ENCODE measurements at regions not wholly inside any gene's neighbourhood (a gene's known extent, or its start where the extent isn't known, plus 50 kb on each side); places are given as distances from the start of the nearest gene placed in this dataset.

DNA sequence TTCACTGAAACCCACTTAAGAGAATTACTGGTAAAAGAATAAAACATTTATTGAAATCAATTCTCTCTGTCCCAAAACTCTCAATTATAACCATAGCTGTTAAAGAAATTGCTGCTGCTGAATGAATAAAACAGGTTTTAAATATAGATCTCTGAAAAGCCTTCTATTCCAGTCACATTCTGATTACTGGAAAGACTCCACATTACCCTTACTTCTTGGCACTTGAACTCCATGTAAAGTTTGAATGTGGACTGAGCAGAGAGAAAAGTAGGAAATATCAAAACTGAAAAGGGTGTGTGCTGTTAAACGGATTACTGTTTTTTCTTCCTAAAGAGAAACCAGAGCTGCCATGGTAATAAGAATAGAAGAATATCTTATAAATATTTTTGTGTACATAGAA is 655.3 kb upstream of the SETBP1 start:
- no peak for DNase-seq

DNA sequence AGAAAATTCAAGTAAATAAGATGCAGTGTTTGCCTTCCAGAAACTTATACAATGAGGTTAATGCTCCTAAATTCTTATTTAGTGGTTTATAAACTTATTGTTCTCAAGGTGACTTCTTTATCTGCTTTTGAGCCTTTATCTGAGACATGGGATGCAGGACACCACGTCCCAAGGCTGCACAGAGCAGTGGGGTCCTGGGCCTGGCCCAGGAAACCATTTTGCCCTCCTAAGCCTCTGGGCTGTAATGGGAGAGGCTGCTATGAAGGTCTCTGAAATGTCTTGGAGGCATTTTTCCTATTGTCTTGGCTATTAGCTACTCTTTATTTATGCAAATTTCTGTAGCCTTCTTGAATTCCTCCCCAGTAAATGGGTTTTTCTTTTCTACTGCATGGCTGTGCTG is 652.6 kb upstream of the SETBP1 start:
- no peak for DNase-seq

DNA sequence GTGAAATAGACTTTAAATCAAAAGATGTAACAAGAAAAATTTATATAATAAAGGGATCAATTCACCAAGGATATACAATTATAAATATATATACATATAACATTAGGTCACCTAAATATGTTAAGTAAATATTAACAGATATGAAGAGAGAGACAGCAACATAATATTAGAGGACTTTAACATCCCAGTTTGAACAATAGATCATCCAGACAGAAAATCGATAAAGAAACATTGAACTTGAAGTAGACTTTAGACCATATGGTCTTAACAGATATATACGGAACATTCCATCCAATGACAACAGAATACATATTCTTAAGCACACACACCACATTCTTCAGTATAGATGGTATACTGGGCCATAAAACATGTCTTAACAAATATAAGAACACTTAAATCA is 649.6 kb upstream of the SETBP1 start:
- no peak for DNase-seq

DNA sequence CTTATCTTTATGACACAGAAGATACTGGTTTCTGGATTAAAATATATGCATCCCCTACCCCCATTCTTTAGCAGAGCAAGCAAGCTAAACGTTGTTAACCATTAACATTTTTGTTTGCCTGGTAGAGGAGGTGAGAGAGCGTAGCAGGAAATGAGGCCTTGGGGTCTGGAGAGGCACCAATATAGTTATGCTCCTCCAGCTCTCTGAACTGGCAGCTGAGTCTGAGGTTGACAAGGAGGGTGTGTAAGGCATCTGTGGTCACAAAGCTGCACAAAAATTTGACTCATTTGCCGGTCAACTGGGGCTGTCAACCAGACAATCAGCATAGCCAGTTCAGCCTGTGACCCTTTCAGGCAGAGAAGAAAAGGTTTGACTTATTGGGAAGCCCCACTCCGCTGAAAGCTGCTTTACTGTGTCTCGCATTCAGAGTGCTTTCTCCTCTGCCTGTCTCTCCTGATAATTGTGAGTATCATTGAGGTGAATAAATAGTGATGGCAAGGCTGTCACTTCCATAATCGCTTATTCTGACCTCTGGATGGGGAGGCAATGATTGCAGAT is 647.5 kb upstream of the SETBP1 start:
- DNase-seq = no peak

DNA sequence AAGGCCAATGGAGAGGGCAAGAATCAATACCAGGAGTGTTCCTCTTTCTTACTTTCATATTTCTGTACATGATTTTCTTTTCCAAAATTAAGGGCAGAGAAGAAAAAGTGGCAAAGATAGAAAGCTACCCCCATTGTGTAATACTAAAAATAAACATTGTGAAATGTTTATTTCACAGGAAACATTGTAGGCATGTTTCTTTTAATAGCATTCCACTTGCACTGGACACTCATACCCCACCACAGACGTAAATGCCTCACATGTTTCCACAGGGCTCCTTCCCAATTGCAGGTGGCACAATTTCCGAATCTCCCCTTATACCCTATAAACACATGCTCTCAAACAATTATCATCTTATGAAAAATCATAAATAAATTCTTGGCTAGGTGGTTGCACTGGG is 645.1 kb upstream of the SETBP1 start:
- DNase-seq = no peak

DNA sequence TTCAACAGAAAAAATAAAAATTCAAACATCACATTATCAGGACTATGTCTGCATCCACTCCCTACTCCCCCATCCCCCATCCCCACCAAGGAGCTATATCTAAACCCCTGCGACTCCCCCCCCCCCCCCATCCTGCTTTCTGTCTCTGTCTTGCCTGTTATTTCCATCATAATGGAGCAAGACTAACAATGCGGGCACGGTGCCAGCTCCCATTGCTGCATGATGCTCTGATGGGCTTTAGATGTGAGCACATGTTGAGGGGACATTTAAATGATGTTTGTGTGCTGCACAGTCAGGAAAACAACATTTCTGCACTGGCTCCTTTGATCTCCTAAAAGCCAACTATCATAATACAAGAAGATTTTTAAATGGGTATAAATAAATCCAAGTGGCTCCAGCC is 644.2 kb upstream of the SETBP1 start:
- DNase-seq = no peak

DNA sequence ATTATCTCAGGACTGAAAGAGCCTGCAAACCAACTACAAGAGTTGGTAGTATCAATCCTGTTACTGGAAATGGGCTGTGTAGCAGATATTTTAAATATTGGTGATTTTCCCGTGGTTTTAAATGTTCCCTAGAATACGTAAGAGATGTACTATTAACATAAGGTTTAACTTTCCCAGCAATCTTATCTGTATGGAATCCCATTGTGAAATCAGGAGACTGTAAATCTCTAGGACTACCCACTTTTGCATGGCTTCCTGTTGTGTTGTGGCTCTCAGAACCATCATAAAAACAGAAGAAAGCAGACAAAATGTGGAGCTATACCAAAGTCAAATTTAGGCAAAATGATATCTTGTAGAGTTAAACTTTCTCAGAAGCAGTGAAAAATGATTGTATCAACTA is 641.5 kb upstream of the SETBP1 start:
- DNase-seq = no peak

DNA sequence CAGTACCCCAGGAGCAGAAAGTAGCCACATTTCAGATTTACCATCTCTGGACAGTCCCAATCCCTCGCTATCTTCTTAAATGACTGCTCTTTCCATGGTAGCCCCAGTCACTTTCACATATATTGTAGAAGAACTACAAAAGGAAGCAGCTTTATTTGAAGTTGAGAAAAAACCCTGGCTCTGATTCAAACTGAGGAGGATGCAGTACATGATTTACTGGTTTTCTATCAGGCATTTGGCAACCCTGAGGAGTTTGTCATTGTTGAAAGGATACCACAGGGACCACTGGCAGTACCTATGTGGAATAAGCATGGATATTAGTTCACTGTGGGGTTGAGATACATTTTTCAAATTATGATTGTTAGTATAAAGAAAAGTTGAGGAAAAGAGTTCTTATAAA is 640.9 kb upstream of the SETBP1 start:
- DNase-seq = no peak

DNA sequence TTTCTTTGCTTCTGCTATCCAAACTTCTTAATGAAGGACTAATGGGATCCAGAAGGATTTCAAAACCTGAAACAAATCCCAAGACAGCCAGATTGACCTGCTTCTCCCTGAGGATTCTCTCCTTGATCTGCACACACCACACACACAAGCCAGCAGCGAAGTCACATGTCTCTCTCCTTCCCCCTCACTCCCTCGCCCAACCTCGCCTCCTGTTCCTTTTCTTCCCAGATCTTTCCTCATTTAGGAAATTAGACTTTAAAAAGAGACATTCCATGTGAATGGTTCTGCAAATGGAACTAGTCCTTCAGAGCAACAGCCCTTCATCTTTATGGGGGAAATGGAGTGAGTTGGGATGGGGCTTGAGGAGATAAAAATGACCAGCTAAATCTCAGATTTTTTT is 639.1 kb upstream of the SETBP1 start:
- DNase-seq = no peak

DNA sequence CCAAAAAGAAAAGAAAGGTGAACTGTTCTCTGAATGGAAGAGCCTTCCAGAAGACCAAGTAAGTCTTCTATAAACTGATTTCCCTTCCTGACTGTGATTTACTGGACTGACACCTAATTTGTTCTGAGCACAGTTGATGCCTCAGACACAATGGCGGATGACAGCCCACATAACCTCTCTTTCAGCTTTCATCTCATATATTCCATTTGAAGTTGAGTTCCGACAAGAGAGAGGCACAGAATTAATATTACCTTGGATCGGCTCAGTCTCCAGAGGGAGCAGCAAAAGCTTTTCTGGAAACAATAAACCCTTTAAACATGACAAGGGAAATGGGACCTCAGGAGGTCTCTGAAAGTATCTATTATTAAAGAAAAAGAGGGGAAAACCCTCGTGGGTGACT is 638.7 kb upstream of the SETBP1 start:
- DNase-seq = no peak

DNA sequence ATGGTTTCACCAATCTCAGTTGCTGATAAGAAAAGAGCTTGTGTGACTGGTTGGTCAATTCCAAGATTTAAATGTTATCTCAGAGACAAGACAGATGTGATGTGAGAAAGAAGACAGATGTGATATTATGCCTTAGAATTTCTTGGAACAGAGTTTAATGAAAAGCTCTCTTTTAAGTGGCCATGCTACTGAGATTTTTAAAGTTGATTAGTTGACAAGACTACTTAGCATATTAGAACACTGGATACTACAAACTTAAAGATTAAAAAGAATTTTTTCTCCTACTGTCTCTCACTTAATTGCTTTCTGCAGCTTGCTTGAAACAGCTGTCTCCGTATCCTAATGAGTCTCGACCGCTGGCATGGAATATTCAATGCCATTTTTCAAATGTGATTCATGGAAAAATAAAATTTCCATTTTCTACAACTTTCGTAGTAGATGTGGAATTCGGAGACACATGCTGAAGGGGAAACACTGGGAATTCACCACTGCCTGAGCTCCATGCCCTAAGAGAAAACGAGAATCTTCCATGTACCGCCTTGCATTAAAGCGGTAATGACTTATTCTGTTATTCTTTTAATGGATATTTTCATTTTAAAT is 634.2 kb upstream of the SETBP1 start:
- DNase-seq = no peak

DNA sequence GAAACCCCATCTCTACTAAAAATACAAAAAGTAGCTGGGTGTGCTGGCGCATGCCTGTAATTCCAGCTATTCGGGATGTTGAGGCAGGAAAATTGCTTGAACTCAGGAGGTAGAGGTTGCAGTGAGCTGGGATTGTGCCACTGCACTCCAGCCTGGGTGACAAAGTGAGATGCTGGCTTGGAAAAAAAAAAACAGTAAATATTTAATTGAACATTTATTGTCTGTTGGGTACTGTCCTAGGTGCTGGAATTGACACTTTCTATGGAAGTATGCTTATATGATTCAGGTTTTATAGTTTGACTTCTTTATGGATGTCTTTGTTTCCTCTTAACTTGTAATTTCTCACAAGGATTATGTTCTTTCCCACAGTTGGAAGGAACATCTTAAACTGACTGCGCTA is 633.1 kb upstream of the SETBP1 start:
- DNase-seq = no peak

DNA sequence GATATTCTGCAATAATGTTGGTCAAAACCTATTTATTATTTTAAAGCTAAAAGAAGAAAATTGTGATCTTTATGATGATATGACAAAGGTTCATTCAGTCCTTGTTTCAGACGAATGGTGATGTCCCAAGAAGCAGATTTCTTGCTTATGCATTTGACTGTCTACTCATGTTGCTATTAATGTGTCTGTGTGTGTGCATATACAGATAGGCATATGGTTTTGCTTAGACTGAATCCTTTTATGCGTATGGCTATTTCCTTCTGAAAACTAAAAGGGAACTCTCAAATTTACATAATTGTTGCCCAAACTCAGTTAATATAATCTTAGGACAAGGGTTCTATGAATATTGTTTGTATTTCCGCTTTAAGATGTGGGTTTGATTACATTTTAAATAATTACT is 632.3 kb upstream of the SETBP1 start:
- no peak for DNase-seq

DNA sequence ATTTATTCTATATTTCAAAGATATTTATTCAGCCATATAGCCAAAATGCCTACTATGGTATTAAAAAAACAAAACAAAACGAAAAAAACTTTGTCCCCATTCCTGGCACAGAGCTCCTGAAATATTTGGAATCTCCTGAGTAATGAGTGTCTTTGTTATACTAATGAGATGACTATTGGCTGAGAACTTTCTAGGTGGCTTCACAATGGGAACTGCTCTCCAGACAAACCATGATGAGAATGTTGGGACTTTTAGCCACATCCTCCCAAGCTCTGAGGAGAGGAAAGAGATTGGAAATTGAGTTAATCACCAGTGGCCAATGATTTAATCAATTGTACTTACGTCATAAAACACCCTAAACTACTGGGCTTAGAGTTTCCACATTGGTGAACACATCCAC is 631.8 kb upstream of the SETBP1 start:
- DNase-seq = no peak

DNA sequence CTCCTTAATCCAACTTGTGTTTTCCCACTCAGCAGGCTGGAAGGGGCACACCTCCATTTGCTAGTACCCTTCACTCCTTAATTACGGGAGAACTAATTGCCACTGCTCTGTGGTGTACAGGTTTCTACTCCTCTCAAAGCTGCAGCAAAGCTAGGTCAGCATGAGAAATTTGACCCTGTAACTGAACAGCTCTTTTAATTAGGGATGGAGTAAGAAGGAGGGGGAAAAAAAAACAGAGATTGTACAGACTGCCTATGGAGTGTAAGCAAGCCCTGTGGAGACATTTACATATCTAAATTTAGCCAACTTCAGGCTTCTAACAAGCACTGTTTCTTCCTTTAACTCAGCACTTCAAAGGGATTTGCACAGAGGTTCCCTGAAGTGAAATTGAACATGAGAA is 629.7 kb upstream of the SETBP1 start:
- no peak for DNase-seq

DNA sequence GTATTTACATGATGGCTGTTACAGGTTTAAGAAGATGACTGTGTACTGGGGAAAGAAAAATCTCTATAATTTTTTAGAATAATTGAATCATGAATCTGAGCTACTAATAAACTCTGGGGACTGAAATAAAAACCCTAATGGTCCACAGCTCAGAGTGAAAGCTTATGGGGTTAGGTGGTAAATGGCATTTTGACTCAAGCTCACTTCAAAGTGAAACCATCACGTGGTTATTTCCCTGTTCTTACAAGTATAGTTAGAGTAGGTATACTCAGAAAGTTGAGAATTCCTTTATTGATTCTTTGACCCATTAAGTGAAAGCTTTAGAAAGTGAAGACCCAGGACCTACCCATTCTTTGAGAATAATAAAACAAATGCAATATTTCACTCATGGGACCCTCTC is 626.2 kb upstream of the SETBP1 start:
- DNase-seq = no peak

DNA sequence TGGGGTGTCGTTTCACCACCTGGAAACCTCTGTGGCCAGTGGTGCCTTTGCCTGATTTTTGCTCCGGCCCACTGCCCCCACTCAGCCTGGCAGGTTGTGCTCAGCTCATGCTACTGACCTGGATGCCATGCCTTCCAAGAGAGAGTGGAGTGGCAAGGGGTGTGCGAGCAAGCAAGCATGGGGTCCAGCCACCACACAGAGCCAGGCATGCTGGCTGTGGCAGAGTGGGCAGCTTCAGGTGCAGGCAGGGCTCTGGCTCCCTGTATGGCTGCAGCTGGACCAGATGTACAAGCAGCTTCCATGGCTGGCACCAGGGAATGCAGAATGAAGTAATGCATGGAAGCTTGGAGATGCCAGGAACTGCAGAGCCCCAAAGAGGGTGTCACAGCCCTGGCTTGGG is 620.5 kb upstream of the SETBP1 start:
- no peak for DNase-seq

DNA sequence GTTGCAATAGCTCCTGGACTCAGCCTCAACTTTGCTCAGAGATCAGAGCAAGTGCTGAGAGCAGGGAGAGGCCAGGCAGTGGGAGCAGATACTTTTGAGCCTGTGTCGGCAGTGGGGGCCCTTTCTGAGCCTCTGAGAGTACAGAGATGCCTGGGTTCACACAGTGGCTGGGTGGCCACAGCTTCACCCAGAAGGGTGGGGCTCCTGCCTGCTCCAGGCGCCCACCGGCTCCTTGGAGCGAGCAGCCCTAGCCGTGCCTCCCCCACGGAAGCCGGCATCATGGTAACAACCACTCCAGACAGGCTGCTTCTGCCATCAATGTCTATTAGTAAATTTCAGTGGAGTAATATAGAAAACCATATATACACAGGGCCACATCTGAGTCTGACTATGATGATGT is 619.2 kb upstream of the SETBP1 start:
- no peak for DNase-seq

DNA sequence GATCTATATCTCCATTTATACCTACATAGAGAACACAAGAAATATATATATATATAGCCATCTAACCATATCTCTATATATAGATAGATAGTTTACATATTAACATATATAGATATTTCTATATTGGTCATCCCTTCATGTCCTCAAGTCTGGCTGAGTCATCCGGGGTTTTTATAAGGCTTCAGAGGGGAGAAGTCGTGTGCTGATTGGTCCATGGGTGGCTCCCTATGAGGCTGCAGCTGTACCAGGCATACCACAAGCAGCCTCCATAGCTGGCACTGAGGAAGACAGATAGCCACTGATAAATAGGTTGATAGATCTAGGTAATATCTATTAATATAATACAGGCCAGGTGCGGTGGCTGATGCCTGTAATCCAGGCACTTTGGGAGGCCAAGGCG is 618.3 kb upstream of the SETBP1 start:
- DNase-seq = no peak

DNA sequence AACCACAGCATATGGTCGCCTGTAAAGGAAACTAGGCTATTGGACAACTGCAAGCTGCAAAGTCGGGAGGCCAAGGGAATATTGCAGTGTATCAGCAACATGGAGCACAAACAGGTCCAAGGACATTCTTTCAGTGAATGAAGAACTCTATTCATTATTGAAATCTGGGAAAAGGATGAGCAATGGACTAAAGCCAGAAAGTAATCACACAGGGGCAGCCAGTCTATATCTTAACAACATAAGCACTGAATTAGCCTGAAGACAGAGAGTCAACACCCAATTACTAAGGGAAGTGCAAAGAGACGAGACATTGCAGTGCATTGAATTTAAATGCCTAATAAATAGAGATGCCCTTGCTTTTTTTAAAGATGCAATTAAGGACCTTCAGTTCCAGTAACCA is 615.5 kb upstream of the SETBP1 start:
- DNase-seq = no peak

DNA sequence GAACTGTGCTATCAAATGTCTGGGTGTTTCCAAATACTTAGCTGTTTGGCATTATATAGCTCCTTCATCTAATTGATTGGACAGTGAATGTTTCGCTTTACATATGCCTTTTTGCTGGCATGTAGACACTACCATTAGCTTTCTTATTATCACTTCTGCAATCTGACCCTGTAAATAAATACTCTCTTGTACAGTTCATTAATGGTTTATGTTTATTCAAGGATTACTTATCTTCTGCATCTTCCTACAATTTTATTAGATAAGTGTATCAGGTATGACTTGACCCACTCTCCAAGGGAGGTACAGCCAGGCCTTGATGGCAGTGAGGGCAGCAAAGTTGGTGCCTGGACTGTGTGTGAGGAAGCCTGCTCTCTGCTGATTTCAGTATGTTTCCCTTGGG is 614.1 kb upstream of the SETBP1 start:
- DNase-seq = no peak

DNA sequence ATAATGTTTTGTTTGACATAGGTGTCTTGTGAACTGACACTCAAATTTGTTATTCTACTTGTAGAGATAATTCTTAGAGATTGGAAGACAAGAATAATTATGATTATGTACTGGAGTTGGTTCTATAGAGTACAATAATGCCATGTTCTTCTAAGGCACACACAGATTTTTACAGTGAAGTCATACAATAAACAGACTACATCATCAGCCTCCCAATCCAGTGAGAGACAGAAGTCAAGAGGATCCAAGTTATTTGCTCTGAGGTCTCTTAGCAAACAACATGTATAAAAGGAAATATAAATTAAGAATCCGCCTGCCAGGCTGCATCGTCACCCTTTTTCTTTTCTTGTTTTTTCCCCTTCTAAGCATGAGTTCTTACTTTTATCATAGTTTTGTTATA is 613.5 kb upstream of the SETBP1 start:
- no peak for DNase-seq

DNA sequence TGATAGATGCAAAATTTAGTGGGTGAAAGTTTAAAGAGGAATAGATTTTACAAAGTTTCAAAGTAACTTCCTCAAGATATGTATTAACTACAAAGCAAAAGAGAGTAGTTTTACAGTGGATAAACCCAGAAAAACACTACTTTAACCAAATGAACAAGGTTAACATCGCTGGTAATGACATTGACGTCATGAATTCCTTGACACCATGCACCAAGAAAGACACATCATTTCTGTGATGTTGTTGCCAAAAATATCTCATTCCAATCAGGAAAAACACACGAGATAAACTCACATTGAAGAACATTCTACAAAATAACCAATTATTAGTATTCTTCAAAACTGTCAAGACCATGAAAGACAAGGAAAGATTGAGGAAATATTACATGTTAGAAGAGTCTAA is 605.6 kb upstream of the SETBP1 start:
- no peak for DNase-seq

DNA sequence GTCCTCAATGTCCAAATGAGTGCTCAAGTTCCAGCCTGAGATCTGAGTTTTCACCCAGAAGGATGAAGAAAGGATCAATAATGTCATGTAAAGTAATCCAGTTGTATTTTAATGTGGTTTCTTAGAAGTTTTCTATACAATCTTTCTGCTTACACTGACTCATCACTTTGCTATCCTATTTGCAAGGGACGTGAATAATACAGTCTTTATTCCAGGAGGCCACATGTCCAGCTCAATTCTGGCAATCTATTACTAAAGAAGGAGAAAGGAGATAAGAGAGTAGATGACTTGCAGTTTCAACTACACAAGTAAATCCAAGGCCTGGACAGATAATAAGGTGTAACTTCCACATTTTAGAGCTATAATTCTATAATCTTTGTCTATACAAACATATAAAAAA is 601.1 kb upstream of the SETBP1 start:
- no peak for DNase-seq

DNA sequence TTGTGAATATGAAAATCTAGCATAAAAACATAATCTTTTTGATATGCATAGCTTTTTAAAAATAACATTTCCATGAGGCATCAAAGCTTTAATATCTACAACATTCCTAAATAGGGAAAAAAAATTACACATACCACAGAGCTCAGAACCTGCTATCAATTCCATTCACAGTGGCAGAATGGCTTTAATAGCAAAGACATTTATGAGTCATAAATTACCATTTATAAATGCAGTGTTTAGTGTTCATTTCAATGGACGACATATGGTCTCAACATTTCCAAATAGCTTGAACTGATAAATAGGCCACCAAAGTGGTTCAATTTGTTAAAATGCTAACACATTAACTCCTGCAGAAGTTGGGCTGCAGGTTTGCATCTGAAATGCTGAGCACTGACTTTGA is 600.6 kb upstream of the SETBP1 start:
- DNase-seq = no peak

DNA sequence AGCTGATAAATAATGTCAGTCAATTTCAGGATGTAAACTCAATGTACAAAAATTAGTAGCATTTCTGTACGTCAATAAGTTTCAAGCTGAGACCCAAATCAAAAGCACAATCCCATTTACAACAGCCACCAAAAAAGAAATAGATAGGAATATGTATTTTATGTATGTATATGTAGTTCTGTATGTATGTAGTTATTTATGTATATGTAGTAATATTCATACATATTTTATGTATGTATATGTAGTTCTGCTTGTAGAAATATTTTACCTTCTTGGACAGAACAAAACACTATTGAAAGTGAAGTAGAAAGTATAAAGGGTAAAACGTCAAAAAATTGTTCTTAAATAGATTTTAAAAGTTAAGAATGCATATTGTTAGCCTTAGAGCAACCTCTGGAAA is 591.0 kb upstream of the SETBP1 start:
- DNase-seq = no peak
